ENCODE measurements at regions not wholly inside any gene's neighbourhood (a gene's known extent, or its start where the extent isn't known, plus 50 kb on each side); places are given as distances from the start of the nearest gene placed in this dataset.

- TF ChIP-seq CTCF (IDR thresholded peaks at IDR 0.05): no peak
- no peak for TF ChIP-seq ZFX (IDR thresholded peaks at IDR 0.05; ENCODE audit: borderline replicate concordance)
Observed at GRCh38 chr7:53087274-53087673, 51.8 kb downstream of the POM121L12 start.

Data from 22Rv1 (cell line).